GM10266 (cell line): ENCODE measurements at regions not wholly inside any gene's neighbourhood (a gene's known extent, or its start where the extent isn't known, plus 50 kb on each side); places are given as distances from the start of the nearest gene placed in this dataset.

ENCODE experiments used
- DNase-seq: peaks from one replicate; pipeline ENCODE4 v3.0.0; 2012; ENCODE audit errors: extremely low spot score
- CTCF ChIP-seq: IDR thresholded peaks from 2 replicates; pipeline ENCODE4 v1.5.1; 2012; ENCODE audit warnings: mild to moderate bottlenecking, low read depth; ENCODE audit not compliant: control insufficient read depth, insufficient read depth; ENCODE audit errors: missing control alignments

- TF ChIP-seq CTCF: no peak
- no peak for DNase-seq
These were observed 104.6 kb upstream of the F3 start for GRCh38 chr1:94646141-94646643.

GRCh38 chr1:94644352-94644751, 102.8 kb upstream of the F3 start:
- no peak for TF ChIP-seq CTCF
- no peak for DNase-seq

GRCh38 chr1:94643819-94644218, 102.3 kb upstream of the F3 start:
- no peak for TF ChIP-seq CTCF
- DNase-seq: no peak

GRCh38 chr1:94642617-94643321, 101.2 kb upstream of the F3 start:
- DNase-seq: no peak
- TF ChIP-seq CTCF: no peak

GRCh38 chr1:94641990-94642389, 100.4 kb upstream of the F3 start:
- TF ChIP-seq CTCF: no peak
- DNase-seq: no peak

- no peak for DNase-seq
- no peak for TF ChIP-seq CTCF
These were observed 98.6 kb upstream of the F3 start for GRCh38 chr1:94640125-94640524.

GRCh38 chr1:94637121-94637520, 95.6 kb upstream of the F3 start:
- no peak for DNase-seq
- no peak for TF ChIP-seq CTCF
